ENCODE measurements at regions not wholly inside any gene's neighbourhood (a gene's known extent, or its start where the extent isn't known, plus 50 kb on each side); places are given as distances from the start of the nearest gene placed in this dataset.

DNA sequence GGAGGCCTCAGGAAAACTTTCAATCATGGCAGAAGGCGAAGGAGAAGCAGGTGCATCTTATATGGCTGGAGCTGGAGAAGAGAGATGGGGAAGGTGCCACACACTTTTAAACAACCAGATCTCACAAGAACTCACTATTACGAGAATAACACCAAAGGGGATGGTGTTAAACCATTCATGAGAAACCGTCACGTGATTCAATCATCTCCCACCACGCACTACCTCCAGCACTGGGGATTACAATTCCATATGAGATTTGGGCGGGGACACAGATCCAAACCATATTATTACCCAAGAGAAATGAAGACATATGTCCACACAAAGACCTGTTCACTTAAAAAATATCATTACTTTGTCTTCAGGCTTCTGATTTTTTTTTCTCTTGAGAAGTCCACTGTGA is 518.5 kb downstream of the DCDC2C start:
- ChIA-PET POLR2A (no interaction called here), CTCF (no interaction called here)
- Histone ChIP-seq H3K4me1 (ENCODE audit: control insufficient read depth, insufficient read depth, low read length) (no peaks in the 10 kb centered on the region), H3K4me3 (ENCODE audit: low read depth, low read length) (no peak overlapping the region), H3K9me3 (ENCODE audit: control insufficient read depth, insufficient read depth, low read depth, low read length) (no peaks in the 10 kb centered on the region), H3K36me3 (ENCODE audit: control insufficient read depth in 2 of 2, insufficient read depth in 1 of 2, low read length in 2 of 2) (no peaks in the 10 kb centered on the region), H3K27ac (ENCODE audit: extremely low read depth, low read depth, low read length) (no peak overlapping the region)
- TF ChIP-seq ZIC2 (tag by site-specific recombination; IDR thresholded peaks at IDR 0.05) (no peak), ZNF341 (tag by site-specific recombination; IDR thresholded peaks at IDR 0.05; ENCODE audit: low read depth) (no peak), MZF1 (tag by site-specific recombination; IDR thresholded peaks at IDR 0.05; ENCODE audit: borderline replicate concordance) (no peak), ZNF529 (tag by site-specific recombination; IDR thresholded peaks at IDR 0.05; ENCODE audit: insufficient replicate concordance) (no peak), ZNF473 (tag by site-specific recombination; IDR thresholded peaks at IDR 0.05) (no peak), ZNF350 (tag by site-specific recombination; IDR thresholded peaks at IDR 0.05) (no peak), ZNF610 (tag by site-specific recombination; IDR thresholded peaks at IDR 0.05; ENCODE audit: borderline replicate concordance) (no peak), KLF16 (tag by site-specific recombination; IDR thresholded peaks at IDR 0.05) (no peak), ZNF621 (tag by site-specific recombination; IDR thresholded peaks at IDR 0.05) (no peak), OSR2 (tag by site-specific recombination; IDR thresholded peaks at IDR 0.05) (no peak), ZNF830 (tag by site-specific recombination; IDR thresholded peaks at IDR 0.05; ENCODE audit: low read depth) (no peak), ZNF16 (tag by site-specific recombination; IDR thresholded peaks at IDR 0.05; ENCODE audit: low read depth) (no peak), ZNF660 (tag by site-specific recombination; IDR thresholded peaks at IDR 0.05) (no peak), ZNF639 (tag by site-specific recombination; IDR thresholded peaks at IDR 0.05) (no peak), ZBTB26 (tag by site-specific recombination; optimal IDR thresholded peaks at IDR 0.05) (no peak)
- TF ChIP-seq, protein P1, sequence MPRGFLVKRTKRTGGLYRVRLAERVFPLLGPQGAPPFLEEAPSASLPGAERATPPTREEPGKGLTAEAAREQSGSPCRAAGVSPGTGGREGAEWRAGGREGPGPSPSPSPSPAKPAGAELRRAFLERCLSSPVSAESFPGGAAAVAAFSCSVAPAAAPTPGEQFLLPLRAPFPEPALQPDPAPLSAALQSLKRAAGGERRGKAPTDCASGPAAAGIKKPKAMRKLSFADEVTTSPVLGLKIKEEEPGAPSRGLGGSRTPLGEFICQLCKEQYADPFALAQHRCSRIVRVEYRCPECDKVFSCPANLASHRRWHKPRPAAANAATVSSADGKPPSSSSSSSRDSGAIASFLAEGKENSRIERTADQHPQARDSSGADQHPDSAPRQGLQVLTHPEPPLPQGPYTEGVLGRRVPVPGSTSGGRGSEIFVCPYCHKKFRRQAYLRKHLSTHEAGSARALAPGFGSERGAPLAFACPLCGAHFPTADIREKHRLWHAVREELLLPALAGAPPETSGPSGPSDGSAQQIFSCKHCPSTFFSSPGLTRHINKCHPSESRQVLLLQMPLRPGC (tag by site-specific recombination; IDR thresholded peaks at IDR 0.05): no peak
- TF ChIP-seq, protein P2, sequence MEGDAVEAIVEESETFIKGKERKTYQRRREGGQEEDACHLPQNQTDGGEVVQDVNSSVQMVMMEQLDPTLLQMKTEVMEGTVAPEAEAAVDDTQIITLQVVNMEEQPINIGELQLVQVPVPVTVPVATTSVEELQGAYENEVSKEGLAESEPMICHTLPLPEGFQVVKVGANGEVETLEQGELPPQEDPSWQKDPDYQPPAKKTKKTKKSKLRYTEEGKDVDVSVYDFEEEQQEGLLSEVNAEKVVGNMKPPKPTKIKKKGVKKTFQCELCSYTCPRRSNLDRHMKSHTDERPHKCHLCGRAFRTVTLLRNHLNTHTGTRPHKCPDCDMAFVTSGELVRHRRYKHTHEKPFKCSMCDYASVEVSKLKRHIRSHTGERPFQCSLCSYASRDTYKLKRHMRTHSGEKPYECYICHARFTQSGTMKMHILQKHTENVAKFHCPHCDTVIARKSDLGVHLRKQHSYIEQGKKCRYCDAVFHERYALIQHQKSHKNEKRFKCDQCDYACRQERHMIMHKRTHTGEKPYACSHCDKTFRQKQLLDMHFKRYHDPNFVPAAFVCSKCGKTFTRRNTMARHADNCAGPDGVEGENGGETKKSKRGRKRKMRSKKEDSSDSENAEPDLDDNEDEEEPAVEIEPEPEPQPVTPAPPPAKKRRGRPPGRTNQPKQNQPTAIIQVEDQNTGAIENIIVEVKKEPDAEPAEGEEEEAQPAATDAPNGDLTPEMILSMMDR (tag by site-specific recombination; IDR thresholded peaks at IDR 0.05): no peak
- TF ChIP-seq, protein P3, sequence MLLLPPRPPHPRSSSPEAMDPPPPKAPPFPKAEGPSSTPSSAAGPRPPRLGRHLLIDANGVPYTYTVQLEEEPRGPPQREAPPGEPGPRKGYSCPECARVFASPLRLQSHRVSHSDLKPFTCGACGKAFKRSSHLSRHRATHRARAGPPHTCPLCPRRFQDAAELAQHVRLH (tag by site-specific recombination; IDR thresholded peaks at IDR 0.05): no peak
- TF ChIP-seq, protein P4, sequence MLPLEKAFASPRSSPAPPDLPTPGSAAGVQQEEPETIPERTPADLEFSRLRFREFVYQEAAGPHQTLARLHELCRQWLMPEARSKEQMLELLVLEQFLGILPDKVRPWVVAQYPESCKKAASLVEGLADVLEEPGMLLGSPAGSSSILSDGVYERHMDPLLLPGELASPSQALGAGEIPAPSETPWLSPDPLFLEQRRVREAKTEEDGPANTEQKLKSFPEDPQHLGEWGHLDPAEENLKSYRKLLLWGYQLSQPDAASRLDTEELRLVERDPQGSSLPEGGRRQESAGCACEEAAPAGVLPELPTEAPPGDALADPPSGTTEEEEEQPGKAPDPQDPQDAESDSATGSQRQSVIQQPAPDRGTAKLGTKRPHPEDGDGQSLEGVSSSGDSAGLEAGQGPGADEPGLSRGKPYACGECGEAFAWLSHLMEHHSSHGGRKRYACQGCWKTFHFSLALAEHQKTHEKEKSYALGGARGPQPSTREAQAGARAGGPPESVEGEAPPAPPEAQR (tag by site-specific recombination; IDR thresholded peaks at IDR 0.05): no peak
